ENCODE measurements at regions not wholly inside any gene's neighbourhood (a gene's known extent, or its start where the extent isn't known, plus 50 kb on each side); places are given as distances from the start of the nearest gene placed in this dataset.

DNA sequence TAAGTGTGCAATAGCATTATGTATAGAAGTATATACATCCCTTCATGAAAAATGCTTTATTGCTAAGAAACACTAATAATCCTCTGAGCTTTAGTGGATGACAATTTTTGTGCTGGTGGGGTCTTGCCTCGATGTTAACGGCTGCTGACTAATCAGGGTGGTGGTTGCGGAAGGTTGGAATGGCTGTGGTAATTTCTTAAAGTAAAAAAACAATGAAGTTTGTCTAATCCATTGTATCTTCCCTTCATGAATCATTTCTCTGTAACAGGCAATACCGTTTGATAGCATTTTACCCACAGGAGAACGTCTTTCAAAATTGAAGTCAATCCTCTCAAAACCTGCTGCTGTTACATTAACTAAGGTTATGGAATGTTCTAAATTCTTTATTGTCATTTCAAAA, 816.5 kb upstream of the GJE1 start:
- TF ChIP-seq, protein P1, sequence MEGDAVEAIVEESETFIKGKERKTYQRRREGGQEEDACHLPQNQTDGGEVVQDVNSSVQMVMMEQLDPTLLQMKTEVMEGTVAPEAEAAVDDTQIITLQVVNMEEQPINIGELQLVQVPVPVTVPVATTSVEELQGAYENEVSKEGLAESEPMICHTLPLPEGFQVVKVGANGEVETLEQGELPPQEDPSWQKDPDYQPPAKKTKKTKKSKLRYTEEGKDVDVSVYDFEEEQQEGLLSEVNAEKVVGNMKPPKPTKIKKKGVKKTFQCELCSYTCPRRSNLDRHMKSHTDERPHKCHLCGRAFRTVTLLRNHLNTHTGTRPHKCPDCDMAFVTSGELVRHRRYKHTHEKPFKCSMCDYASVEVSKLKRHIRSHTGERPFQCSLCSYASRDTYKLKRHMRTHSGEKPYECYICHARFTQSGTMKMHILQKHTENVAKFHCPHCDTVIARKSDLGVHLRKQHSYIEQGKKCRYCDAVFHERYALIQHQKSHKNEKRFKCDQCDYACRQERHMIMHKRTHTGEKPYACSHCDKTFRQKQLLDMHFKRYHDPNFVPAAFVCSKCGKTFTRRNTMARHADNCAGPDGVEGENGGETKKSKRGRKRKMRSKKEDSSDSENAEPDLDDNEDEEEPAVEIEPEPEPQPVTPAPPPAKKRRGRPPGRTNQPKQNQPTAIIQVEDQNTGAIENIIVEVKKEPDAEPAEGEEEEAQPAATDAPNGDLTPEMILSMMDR (conservative IDR thresholded peaks at IDR 0.05): no peak
- TF ChIP-seq EZH2 (IDR thresholded peaks at IDR 0.05; ENCODE audit: low read depth): no peak

Measured in PC-9 (cell line).